ENCODE measurements at regions not wholly inside any gene's neighbourhood (a gene's known extent, or its start where the extent isn't known, plus 50 kb on each side); places are given as distances from the start of the nearest gene placed in this dataset.

GRCh38 chr11:27200779-27201453 is 160.3 kb downstream of the BBOX1 start:
- DNase-seq (ENCODE audit: extremely low read depth, low read depth): no peak
- no peak for TF ChIP-seq CTCF (IDR thresholded peaks at IDR 0.05; ENCODE audit: low read depth, low read length)

- DNase-seq (ENCODE audit: extremely low read depth, low read depth): no peak
- TF ChIP-seq CTCF (IDR thresholded peaks at IDR 0.05; ENCODE audit: low read depth, low read length): no peak
Observed at GRCh38 chr11:27196203-27196897, 155.7 kb downstream of the BBOX1 start.

- no peak for DNase-seq (ENCODE audit: extremely low read depth, low read depth)
- TF ChIP-seq CTCF (IDR thresholded peaks at IDR 0.05; ENCODE audit: low read depth, low read length): no peak
Observed at GRCh38 chr11:27195837-27196202, 155.2 kb downstream of the BBOX1 start.

GRCh38 chr11:27194976-27195375 is 154.4 kb downstream of the BBOX1 start:
- no peak for TF ChIP-seq CTCF (IDR thresholded peaks at IDR 0.05; ENCODE audit: low read depth, low read length)
- DNase-seq (ENCODE audit: extremely low read depth, low read depth): no peak

- no peak for DNase-seq (ENCODE audit: extremely low read depth, low read depth)
- no peak for TF ChIP-seq CTCF (IDR thresholded peaks at IDR 0.05; ENCODE audit: low read depth, low read length)
Observed at GRCh38 chr11:27193434-27194225, 153.0 kb downstream of the BBOX1 start.

GRCh38 chr11:27192184-27192583 is 151.6 kb downstream of the BBOX1 start:
- no peak for TF ChIP-seq CTCF (IDR thresholded peaks at IDR 0.05; ENCODE audit: low read depth, low read length)

GRCh38 chr11:27191639-27192038 is 151.0 kb downstream of the BBOX1 start:
- no peak for DNase-seq (ENCODE audit: extremely low read depth, low read depth)
- TF ChIP-seq CTCF (IDR thresholded peaks at IDR 0.05; ENCODE audit: low read depth, low read length): no peak

More at GRCh38 chr11:27192184-27192583, 151.6 kb downstream of the BBOX1 start:
- DNase-seq (ENCODE audit: extremely low read depth, low read depth): no peak
